GM13977 (cell line): ENCODE measurements at regions not wholly inside any gene's neighbourhood (a gene's known extent, or its start where the extent isn't known, plus 50 kb on each side); places are given as distances from the start of the nearest gene placed in this dataset.

Experiments used
- DNase-seq: peaks from one replicate; pipeline ENCODE4 v3.0.0; 2012; ENCODE audit warnings: low spot score
- CTCF ChIP-seq: IDR thresholded peaks from 2 replicates; pipeline ENCODE4 v1.5.1; 2012; ENCODE audit warnings: mild to moderate bottlenecking, control low read depth; ENCODE audit not compliant: insufficient read depth; ENCODE audit errors: extremely low read depth, missing control alignments
- in situ Hi-C: fragments of 300-500 bp; cut with MboI; formaldehyde crosslinking; loops from one replicate; pipeline ENCODE4 v1.12.0; 2022; ENCODE audit warnings: low sequenced_read_pairs, low pct_unique_long_range_greater_than_20kb, mixed read lengths, inconsistent platforms; ENCODE audit not compliant: unreplicated experiment

- DNase-seq = peak; percentile 6
- no peak for TF ChIP-seq CTCF
- in situ Hi-C loops = no loop called here
Measured at GRCh38 chr1:208587110-208587509, 342.9 kb upstream of the PLXNA2 start.

GRCh38 chr1:208593306-208594006, 349.3 kb upstream of the PLXNA2 start:
- no peak for DNase-seq
- TF ChIP-seq CTCF = no peak
- in situ Hi-C loops = no loop called here

GRCh38 chr1:208595236-208595635, 351.1 kb upstream of the PLXNA2 start:
- in situ Hi-C loops = no loop called here
- no peak for TF ChIP-seq CTCF
- no peak for DNase-seq

- DNase-seq = no peak
- no peak for TF ChIP-seq CTCF
- in situ Hi-C loops = no loop called here
Measured at GRCh38 chr1:208595745-208596144, 351.6 kb upstream of the PLXNA2 start.

GRCh38 chr1:208597571-208597970, 353.4 kb upstream of the PLXNA2 start:
- no peak for DNase-seq
- in situ Hi-C loops = no loop called here

GRCh38 chr1:208598021-208598420, 353.8 kb upstream of the PLXNA2 start:
- in situ Hi-C loops = no loop called here

More at GRCh38 chr1:208597571-208597970, 353.4 kb upstream of the PLXNA2 start:
- TF ChIP-seq CTCF = no peak

More at GRCh38 chr1:208598021-208598420, 353.8 kb upstream of the PLXNA2 start:
- DNase-seq = no peak
- no peak for TF ChIP-seq CTCF
